ENCODE measurements at regions not wholly inside any gene's neighbourhood (a gene's known extent, or its start where the extent isn't known, plus 50 kb on each side); places are given as distances from the start of the nearest gene placed in this dataset.

DNA sequence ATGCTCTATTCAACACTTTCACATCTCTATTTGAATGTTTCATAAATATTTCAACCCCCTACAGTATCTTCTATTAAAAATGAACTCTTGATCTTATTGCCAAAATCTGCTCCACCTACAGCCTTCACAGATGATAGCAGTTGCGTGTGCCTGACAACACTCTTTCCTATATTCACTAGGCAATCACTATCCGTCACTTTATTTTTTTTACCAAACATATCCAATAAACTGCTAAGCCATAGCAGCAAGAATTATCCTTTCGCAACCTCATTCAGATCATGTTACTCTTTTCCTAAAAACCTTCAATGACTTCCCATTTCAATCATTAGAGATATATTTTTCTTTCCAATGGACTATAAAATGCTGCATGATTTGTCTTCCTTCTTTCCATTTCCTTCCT is 629.8 kb upstream of the PCDH9 start:
- CTCF ChIA-PET, result no interaction called here

DNA sequence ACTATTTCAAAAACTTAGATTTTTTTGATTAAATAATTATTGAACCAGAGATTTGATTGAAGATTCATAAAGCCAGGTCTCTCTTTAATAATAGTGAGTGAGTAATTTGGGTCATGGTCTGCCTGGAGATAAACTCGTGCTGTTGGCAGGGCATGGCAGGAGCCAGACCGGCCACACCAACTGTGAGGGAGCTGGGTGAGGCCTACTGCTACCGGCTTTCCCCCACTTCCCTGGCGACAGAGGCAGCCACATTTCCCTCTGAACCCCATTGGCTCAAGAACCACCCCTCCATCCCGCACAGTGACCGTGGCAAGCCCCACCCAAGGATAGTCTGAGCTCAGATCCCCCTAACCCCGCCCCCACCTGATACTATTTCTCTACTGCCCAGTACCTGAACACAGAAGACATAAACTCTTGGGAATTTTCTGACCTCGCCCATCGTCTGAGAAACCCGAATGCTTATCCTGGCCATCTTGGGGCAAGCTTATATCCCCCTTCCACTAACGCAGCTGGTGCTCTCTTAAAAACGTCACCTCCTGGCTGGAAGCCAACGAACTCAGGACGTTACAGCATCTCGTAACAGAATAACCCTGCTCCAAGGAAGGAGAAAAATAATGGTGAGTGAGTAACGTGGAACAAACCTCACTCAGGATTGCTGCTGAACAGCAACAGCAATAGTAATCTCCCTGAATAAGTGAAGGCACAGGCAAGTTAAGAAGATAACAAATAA is 627.6 kb upstream of the PCDH9 start:
- CTCF ChIA-PET, result interaction anchor here (0.5 kb wide), 1 partner anchor 15 kb away, joined by 3 read pairs; no protein-coding TSS in a partner anchor
- DNase-seq, result no peak
- intact Hi-C loops (cut with micrococcal nuclease), result no loop called here
- H3K4me1 Mint-ChIP-seq (ENCODE audit: low read depth), result no peaks in the 10 kb centered on the region
- H3K9me3 Mint-ChIP-seq, result peaks cover 13% of the 10 kb centered on the region
- H3K4me3 Mint-ChIP-seq, result no peak overlapping the region
- H3K27me3 Mint-ChIP-seq (ENCODE audit: low read depth), result no peaks in the 10 kb centered on the region
- H3K36me3 Mint-ChIP-seq (ENCODE audit: low read depth), result no peaks in the 10 kb centered on the region
- H3K27ac Mint-ChIP-seq, result no peak overlapping the region

More for the DNA sequence above, 629.8 kb upstream of the PCDH9 start:
- no peaks in the 10 kb centered on the region for H3K36me3 Mint-ChIP-seq (ENCODE audit: low read depth)
- no peaks in the 10 kb centered on the region for H3K27me3 Mint-ChIP-seq (ENCODE audit: low read depth)
- no peak overlapping the region for H3K27ac Mint-ChIP-seq
- H3K4me1 Mint-ChIP-seq (ENCODE audit: low read depth), result no peaks in the 10 kb centered on the region
- peaks cover 11% of the 10 kb centered on the region for H3K9me3 Mint-ChIP-seq
- H3K4me3 Mint-ChIP-seq, result no peak overlapping the region
- intact Hi-C loops (cut with micrococcal nuclease), result no loop called here
- DNase-seq, result no peak

DNA sequence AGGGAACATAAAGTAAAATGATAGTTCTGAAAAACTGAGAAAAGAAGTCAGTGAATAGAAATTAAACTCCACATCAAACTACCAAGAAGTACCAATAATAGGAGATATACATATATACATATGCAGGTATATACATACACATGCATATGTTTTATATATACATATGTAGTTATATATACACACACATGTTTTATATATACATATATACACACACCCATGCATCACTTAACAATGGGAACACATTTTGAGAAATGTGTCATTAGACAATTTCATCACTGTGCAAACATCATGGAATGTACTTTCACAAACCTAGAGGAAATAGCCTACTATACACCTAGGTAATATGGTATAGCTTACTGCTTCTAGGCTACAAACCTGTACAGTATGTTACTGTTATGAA is 626.8 kb upstream of the PCDH9 start:
- H3K4me1 Mint-ChIP-seq (ENCODE audit: low read depth), result no peaks in the 10 kb centered on the region
- CTCF ChIA-PET, result interaction anchor here (0.5 kb wide), 1 partner anchor 14 kb away, joined by 3 read pairs; no protein-coding TSS in a partner anchor
- H3K9me3 Mint-ChIP-seq, result peaks cover 11% of the 10 kb centered on the region
- no peak overlapping the region for H3K27ac Mint-ChIP-seq
- intact Hi-C loops (cut with micrococcal nuclease), result no loop called here
- no peaks in the 10 kb centered on the region for H3K27me3 Mint-ChIP-seq (ENCODE audit: low read depth)
- no peak overlapping the region for H3K4me3 Mint-ChIP-seq
- no peaks in the 10 kb centered on the region for H3K36me3 Mint-ChIP-seq (ENCODE audit: low read depth)
- no peak for DNase-seq

DNA sequence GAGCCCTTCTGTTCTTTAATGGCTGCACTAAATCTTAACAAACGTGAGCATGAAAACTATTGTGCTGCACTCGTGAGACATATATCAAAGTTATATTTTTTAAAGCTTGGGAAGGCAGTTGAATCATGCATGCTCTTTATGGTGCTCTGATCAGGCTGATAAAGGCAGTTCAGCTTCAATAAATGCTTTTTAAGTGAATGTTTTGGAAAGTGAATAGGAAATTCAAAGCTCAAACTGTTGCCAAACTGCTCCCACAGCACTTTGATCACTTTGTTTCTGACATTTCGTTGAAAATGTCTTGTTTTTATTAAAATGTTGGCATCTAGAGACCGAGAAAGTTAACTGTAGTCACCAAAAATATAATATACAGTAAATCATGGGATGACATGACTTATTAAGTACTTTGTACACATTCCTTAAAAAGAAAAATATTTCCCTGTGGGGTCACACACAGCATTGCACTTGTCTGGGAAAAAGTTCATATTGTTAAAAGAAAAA is 625.7 kb upstream of the PCDH9 start:
- Mint-ChIP-seq H3K9me3 (peaks cover 6% of the 10 kb centered on the region), H3K36me3 (ENCODE audit: low read depth) (no peaks in the 10 kb centered on the region), H3K4me1 (ENCODE audit: low read depth) (no peaks in the 10 kb centered on the region), H3K27ac (no peak overlapping the region), H3K27me3 (ENCODE audit: low read depth) (no peaks in the 10 kb centered on the region), H3K4me3 (no peak overlapping the region)
- CTCF ChIA-PET, result no interaction called here
- DNase-seq, result no peak
- intact Hi-C loops (cut with micrococcal nuclease), result no loop called here

DNA sequence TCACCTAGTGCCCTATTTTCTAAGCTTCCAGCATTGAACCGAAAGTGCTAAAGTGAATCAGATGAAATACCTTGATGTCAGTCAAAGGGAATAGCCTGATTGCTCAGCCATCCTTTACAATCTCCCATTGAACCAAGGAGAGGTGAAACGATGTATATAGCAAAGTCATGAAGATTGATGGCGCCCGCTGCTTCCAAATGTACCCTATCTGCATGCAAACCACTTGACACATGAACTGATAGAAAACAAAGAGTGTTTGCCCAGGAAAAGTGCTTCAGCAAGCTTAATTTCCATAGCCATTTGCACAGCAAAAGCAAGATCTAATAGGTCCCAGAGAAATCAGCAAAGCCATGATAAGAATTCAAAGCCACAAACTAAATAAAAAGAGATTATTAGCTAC is 624.9 kb upstream of the PCDH9 start:
- Mint-ChIP-seq H3K27ac (no peak overlapping the region), H3K27me3 (ENCODE audit: low read depth) (no peaks in the 10 kb centered on the region), H3K4me1 (ENCODE audit: low read depth) (no peaks in the 10 kb centered on the region), H3K9me3 (peaks cover 4% of the 10 kb centered on the region), H3K36me3 (ENCODE audit: low read depth) (no peaks in the 10 kb centered on the region), H3K4me3 (no peak overlapping the region)
- DNase-seq, result no peak
- CTCF ChIA-PET, result no interaction called here
- intact Hi-C loops (cut with micrococcal nuclease), result no loop called here

DNA sequence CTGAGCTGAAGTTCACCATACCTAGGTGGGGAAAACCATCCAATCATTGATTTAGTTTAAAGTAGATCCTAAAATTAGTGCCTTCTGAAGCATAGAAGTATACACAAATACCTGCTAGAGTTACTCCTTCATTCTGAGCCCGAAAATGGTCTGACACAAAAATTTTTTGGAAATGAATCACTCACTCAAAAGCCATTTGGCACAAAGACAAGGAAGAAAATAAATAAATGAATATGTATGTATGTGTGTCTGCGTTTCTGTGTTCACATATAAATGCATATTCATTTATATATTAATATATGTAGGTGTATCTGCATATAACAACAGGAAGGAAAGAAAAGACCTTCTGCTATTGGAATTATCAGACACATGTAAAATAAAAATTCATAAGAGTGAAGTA is 614.4 kb upstream of the PCDH9 start:
- Mint-ChIP-seq H3K36me3 (ENCODE audit: low read depth) (no peaks in the 10 kb centered on the region), H3K4me3 (no peak overlapping the region), H3K27me3 (ENCODE audit: low read depth) (no peaks in the 10 kb centered on the region), H3K27ac (no peak overlapping the region), H3K9me3 (peaks cover 5% of the 10 kb centered on the region), H3K4me1 (ENCODE audit: low read depth) (no peaks in the 10 kb centered on the region)
- no peak for DNase-seq
- intact Hi-C loops (cut with micrococcal nuclease), result no loop called here
- CTCF ChIA-PET, result no interaction called here

DNA sequence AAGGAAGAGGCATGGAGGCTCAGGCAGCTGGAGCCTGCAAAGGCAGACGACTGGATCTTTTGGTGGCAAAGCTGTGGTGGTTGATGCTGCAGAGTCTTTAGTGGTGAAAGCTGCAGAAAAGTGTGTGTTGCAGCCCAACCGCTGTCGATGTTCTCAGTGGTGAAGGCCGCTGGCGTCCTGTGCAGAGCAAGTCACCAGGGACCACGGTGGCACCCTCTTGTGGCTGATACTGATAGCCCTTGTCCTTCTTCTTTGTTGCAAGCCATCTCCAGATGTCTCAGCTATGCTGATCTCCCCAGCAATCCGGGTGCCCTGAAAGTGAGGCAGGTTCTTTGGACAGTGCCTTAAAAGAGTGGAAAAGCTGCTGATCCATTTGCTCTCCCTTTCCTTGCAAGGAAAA is 610.9 kb upstream of the PCDH9 start:
- CTCF ChIA-PET, result interaction anchor here (0.6 kb wide), 1 partner anchor 1077 kb away, joined by 4 read pairs; no protein-coding TSS in a partner anchor
- no peaks in the 10 kb centered on the region for H3K36me3 Mint-ChIP-seq (ENCODE audit: low read depth)
- H3K27ac Mint-ChIP-seq, result no peak overlapping the region
- H3K9me3 Mint-ChIP-seq, result peaks cover 3% of the 10 kb centered on the region
- no peaks in the 10 kb centered on the region for H3K4me1 Mint-ChIP-seq (ENCODE audit: low read depth)
- DNase-seq, result no peak
- no peaks in the 10 kb centered on the region for H3K27me3 Mint-ChIP-seq (ENCODE audit: low read depth)
- H3K4me3 Mint-ChIP-seq, result no peak overlapping the region
- intact Hi-C loops (cut with micrococcal nuclease), result no loop called here

DNA sequence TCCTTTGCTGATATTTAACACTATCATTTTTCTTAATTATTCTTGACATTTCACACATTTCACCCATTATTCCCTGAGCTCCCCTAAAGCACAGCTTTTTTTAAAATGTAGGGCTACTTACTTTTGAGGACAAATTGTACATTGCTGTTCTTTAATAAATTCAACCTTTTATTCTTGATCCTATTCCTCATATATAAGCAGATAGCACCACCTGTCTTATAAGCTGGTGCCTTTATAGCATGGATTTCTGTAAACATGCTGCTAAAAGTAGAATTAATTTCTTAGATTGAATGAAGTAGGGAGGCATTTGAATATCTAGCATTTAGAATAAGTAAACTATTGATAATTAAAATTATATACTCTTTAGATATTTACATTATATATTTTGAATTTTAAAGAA is 603.4 kb upstream of the PCDH9 start:
- no peak overlapping the region for H3K4me3 Mint-ChIP-seq
- peaks cover 9% of the 10 kb centered on the region for H3K9me3 Mint-ChIP-seq
- CTCF ChIA-PET, result no interaction called here
- intact Hi-C loops (cut with micrococcal nuclease), result no loop called here
- no peaks in the 10 kb centered on the region for H3K36me3 Mint-ChIP-seq (ENCODE audit: low read depth)
- no peaks in the 10 kb centered on the region for H3K27me3 Mint-ChIP-seq (ENCODE audit: low read depth)
- no peak for DNase-seq
- no peaks in the 10 kb centered on the region for H3K4me1 Mint-ChIP-seq (ENCODE audit: low read depth)
- no peak overlapping the region for H3K27ac Mint-ChIP-seq

DNA sequence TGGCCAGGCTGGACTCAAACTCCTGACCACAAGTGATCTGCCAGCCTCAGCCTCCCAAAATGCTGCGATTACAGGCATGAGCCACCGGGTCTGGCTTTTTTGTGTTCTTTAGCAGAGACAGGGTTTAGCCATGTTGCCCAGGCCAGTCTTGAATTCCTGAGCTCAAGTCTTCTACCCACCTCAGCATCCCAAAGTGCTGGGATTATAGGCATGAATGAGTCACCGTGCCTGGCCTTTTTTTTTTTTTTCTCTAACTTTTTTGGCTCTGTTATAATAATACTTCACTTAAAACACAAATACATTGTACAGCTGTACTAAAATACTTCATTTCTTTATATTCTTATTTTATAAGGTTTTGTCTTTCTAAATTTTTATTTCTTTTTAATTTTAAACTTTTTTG is 599.5 kb upstream of the PCDH9 start:
- DNase-seq, result no peak

DNA sequence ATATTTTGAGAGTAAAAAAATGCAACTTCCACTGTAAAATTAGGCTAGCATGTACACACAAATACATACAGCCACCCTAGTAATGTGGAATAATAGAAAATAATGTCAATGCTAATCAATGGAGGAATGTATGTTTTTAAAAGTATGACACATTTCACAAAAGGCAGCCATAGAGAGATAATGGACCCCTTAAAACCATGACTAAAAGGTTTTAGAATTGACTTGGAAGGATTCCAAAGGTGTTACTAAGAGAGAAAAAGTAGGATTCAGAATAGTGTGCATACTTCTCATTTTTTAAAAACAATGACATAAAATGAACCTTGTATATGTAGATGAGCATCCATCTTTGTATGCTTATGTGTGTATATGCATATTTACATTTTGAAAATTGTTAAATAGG is 597.9 kb upstream of the PCDH9 start:
- H3K4me3 Mint-ChIP-seq, result no peak overlapping the region
- H3K27ac Mint-ChIP-seq, result no peak overlapping the region
- intact Hi-C loops (cut with micrococcal nuclease), result no loop called here
- peaks cover 9% of the 10 kb centered on the region for H3K9me3 Mint-ChIP-seq
- no peak for DNase-seq
- H3K36me3 Mint-ChIP-seq (ENCODE audit: low read depth), result no peaks in the 10 kb centered on the region
- no peaks in the 10 kb centered on the region for H3K4me1 Mint-ChIP-seq (ENCODE audit: low read depth)
- CTCF ChIA-PET, result no interaction called here
- H3K27me3 Mint-ChIP-seq (ENCODE audit: low read depth), result no peaks in the 10 kb centered on the region

More for the DNA sequence above, 599.5 kb upstream of the PCDH9 start:
- no peaks in the 10 kb centered on the region for H3K36me3 Mint-ChIP-seq (ENCODE audit: low read depth)
- CTCF ChIA-PET, result no interaction called here
- no peak overlapping the region for H3K27ac Mint-ChIP-seq
- intact Hi-C loops (cut with micrococcal nuclease), result no loop called here
- H3K27me3 Mint-ChIP-seq (ENCODE audit: low read depth), result no peaks in the 10 kb centered on the region
- H3K4me1 Mint-ChIP-seq (ENCODE audit: low read depth), result no peaks in the 10 kb centered on the region
- no peak overlapping the region for H3K4me3 Mint-ChIP-seq
- H3K9me3 Mint-ChIP-seq, result peaks cover 11% of the 10 kb centered on the region

DNA sequence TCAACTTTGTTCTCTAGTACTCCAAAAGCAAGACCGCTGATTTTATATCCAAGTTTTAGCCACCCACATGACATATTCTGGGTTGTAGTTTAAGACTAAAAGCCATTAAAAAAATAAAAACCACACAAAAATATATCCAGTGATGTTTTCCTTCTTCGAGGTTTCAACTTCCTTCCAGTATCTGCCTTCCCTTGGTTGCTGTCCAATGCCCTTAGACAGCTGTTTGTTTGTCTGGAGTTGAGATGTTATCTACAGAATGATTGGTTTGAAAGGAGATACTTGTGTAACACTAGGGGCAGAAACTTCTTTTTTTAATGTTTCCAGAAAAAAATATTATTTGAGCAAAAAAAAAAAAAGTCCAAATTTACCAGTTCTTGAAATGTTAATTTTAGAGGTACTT is 591.5 kb upstream of the PCDH9 start:
- CTCF ChIA-PET, result no interaction called here
- no peaks in the 10 kb centered on the region for H3K4me1 Mint-ChIP-seq (ENCODE audit: low read depth)
- no peaks in the 10 kb centered on the region for H3K27me3 Mint-ChIP-seq (ENCODE audit: low read depth)
- no peaks in the 10 kb centered on the region for H3K36me3 Mint-ChIP-seq (ENCODE audit: low read depth)
- no peak for DNase-seq
- H3K4me3 Mint-ChIP-seq, result no peak overlapping the region
- H3K9me3 Mint-ChIP-seq, result peaks cover 2% of the 10 kb centered on the region
- H3K27ac Mint-ChIP-seq, result no peak overlapping the region
- intact Hi-C loops (cut with micrococcal nuclease), result no loop called here

DNA sequence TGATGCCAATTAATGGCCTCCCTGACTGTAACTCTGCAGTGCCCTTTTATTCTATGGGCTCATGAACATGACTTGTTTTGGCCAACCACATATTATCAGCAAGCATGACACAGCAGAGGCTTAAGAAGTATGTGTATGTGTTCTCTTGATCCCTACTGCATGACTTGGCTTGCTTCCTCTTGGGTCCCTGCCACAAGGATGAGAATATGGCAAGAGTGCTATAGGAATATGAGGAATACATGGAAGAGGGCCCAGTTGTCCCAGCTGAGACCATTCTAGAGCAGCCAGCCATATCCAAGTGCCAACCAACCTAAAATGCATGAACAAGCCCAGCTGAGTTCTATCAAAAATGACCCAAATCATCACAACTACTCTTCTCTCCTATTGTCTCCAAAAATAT is 576.7 kb upstream of the PCDH9 start:
- H3K4me1 Mint-ChIP-seq (ENCODE audit: low read depth), result no peaks in the 10 kb centered on the region
- intact Hi-C loops (cut with micrococcal nuclease), result no loop called here
- no peak overlapping the region for H3K27ac Mint-ChIP-seq
- H3K4me3 Mint-ChIP-seq, result no peak overlapping the region
- peaks cover 9% of the 10 kb centered on the region for H3K9me3 Mint-ChIP-seq
- DNase-seq, result no peak
- CTCF ChIA-PET, result no interaction called here
- no peaks in the 10 kb centered on the region for H3K36me3 Mint-ChIP-seq (ENCODE audit: low read depth)
- no peaks in the 10 kb centered on the region for H3K27me3 Mint-ChIP-seq (ENCODE audit: low read depth)

DNA sequence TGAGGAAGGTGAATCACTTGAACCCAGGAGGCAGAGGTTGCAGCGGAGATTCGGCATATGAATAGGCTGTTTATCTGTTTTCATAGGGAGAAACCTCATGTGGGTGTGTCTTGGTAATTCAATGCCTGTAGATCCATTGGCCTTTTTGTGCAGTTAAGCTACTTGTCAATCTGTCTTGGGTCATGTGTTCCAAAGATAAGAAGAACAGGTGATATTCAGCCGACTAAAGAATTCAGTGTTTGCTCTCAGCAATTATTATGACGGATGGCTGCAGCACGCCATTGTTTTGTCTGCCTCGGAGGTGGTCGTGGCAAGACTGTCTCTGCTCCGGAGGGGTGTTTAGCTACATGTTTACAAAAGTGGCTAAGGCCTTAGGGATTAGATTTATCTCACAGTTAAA is 573.0 kb upstream of the PCDH9 start:
- intact Hi-C loops (cut with micrococcal nuclease), result no loop called here
- no peaks in the 10 kb centered on the region for H3K4me1 Mint-ChIP-seq (ENCODE audit: low read depth)

More for the DNA sequence above, 573.0 kb upstream of the PCDH9 start:
- CTCF ChIA-PET, result interaction anchor here (0.8 kb wide), 1 partner anchor 12 kb away, joined by 5 read pairs; no protein-coding TSS in a partner anchor
- Mint-ChIP-seq H3K27me3 (ENCODE audit: low read depth) (no peaks in the 10 kb centered on the region), H3K4me3 (no peak overlapping the region), H3K27ac (no peak overlapping the region), H3K36me3 (ENCODE audit: low read depth) (no peaks in the 10 kb centered on the region), H3K9me3 (peaks cover 8% of the 10 kb centered on the region)
- DNase-seq, result no peak
